Lower leg skin (tissue), 3 donors: ENCODE measurements at regions not wholly inside any gene's neighbourhood (a gene's known extent, or its start where the extent isn't known, plus 50 kb on each side); places are given as distances from the start of the nearest gene placed in this dataset.

Source experiments
- CTCF ChIP-seq, 3 donors: fragments of 450-650 bp; IDR thresholded peaks; one replicate each; pipeline ENCODE4 v1.5.1; 2016; ENCODE audit warnings: antibody characterized with exemption in 3 of 3, mild to moderate bottlenecking in 3 of 3, moderate library complexity in 2 of 3
- POLR2A ChIP-seq, 2 donors: fragments of 450-650 bp; IDR thresholded peaks; one replicate each; pipeline ENCODE4 v1.6.1; 2016 to 2017; ENCODE audit warnings: antibody characterized with exemption in 2 of 2, mild to moderate bottlenecking in 1 of 2, moderate library complexity in 1 of 2

- TF ChIP-seq CTCF (IDR thresholded peaks at IDR 0.05) (no peak), POLR2A (IDR thresholded peaks at IDR 0.05) (no peak)
Measured at GRCh38 chr16:55102531-55102930, 171.9 kb downstream of the IRX5 start.
